CD14-positive monocyte (primary cell): ENCODE measurements at regions not wholly inside any gene's neighbourhood (a gene's known extent, or its start where the extent isn't known, plus 50 kb on each side); places are given as distances from the start of the nearest gene placed in this dataset.
A peak's percentile ranks its signal among the peaks of the same experiment; 100 is the strongest.

Experiments used
- DNase-seq, 3 donors: peaks; one replicate each; pipeline ENCODE4 v3.0.0-alpha.2; 2011 to 2022
- H2AFZ ChIP-seq: 2 replicates; pipeline ENCODE4 v1.6.0; 2012; ENCODE audit warnings: mild to moderate bottlenecking, low read depth, low read length, inconsistent platforms; ENCODE audit not compliant: insufficient read depth, poor library complexity, severe bottlenecking
- H3K27ac ChIP-seq, 2 donors: 1 replicate in 1 of 2; 2 replicates in 1 of 2; pipeline ENCODE4 v1.5.1; 2012 to 2013; ENCODE audit warnings: low read length in 2 of 2, control low read depth in 1 of 2, inconsistent platforms in 1 of 2, low read depth in 1 of 2, mild to moderate bottlenecking in 1 of 2
- H3K27me3 ChIP-seq, 2 donors: one replicate each; pipeline versions ENCODE4 v1.6.0 to v1.6.1; 2011 to 2013; ENCODE audit warnings: low read length in 2 of 2; ENCODE audit not compliant: control insufficient read depth in 2 of 2, insufficient read depth in 2 of 2
- H3K36me3 ChIP-seq, 2 donors: replicated peaks in 1 of 2; 1 replicate in 1 of 2; 2 replicates in 1 of 2; pipeline versions ENCODE4 v1.5.1 to v1.6.1; 2012 to 2013; ENCODE audit warnings: low read length in 2 of 2, control low read depth in 1 of 2, inconsistent platforms in 1 of 2, mild to moderate bottlenecking in 1 of 2; ENCODE audit not compliant: insufficient read depth in 2 of 2, control insufficient read depth in 1 of 2
- H3K4me1 ChIP-seq, 2 donors: 1 replicate in 1 of 2; 2 replicates in 1 of 2; pipeline versions ENCODE4 v1.5.1 to v1.6.1; 2012 to 2013; ENCODE audit warnings: low read length in 2 of 2, control low read depth in 1 of 2, inconsistent platforms in 1 of 2, mild to moderate bottlenecking in 1 of 2, moderate library complexity in 1 of 2; ENCODE audit not compliant: insufficient read depth in 2 of 2, control insufficient read depth in 1 of 2
- H3K4me2 ChIP-seq: replicated peaks from 2 replicates; pipeline ENCODE3; 2012; ENCODE audit warnings: low read length, moderate library complexity, mild to moderate bottlenecking; ENCODE audit not compliant: poor library complexity, severe bottlenecking; ENCODE audit errors: extremely low read depth
- H3K4me3 ChIP-seq, 3 experiments: fragments of 200-600 bp in 1 of 3; sonication (generic) in 1 of 3; replicated peaks in 1 of 3; 1 replicate in 2 of 3; 2 replicates in 1 of 3; pipeline ENCODE4 v1.5.1; 2011 to 2013; ENCODE audit warnings: low read length in 3 of 3, mild to moderate bottlenecking in 3 of 3, control low read depth in 2 of 3, low read depth in 2 of 3, inconsistent platforms in 1 of 3, moderate library complexity in 1 of 3
- H3K79me2 ChIP-seq: 2 replicates; pipeline ENCODE4 v1.6.0; 2012; ENCODE audit warnings: mild to moderate bottlenecking, control low read depth, inconsistent platforms, low read length, moderate library complexity; ENCODE audit not compliant: insufficient read depth
- H3K9ac ChIP-seq: 2 replicates; pipeline ENCODE4 v1.6.0; 2017; ENCODE audit warnings: low read length, mild to moderate bottlenecking; ENCODE audit not compliant: insufficient read depth, poor library complexity, severe bottlenecking
- H3K9me3 ChIP-seq, 2 donors: replicated peaks in 1 of 2; 1 replicate in 1 of 2; 2 replicates in 1 of 2; pipeline versions ENCODE4 v1.5.1 to v1.6.1; 2012 to 2013; ENCODE audit warnings: low read length in 2 of 2, control low read depth in 1 of 2; ENCODE audit not compliant: control insufficient read depth in 1 of 2, insufficient read depth in 1 of 2
- H4K20me1 ChIP-seq: 2 replicates; pipeline ENCODE4 v1.6.0; 2012; ENCODE audit warnings: mild to moderate bottlenecking, low read length, control low read depth, moderate library complexity; ENCODE audit not compliant: insufficient read depth
- H3K27ac Mint-ChIP-seq, 7 donors: one replicate each; pipeline ENCODE4 v1.8.0; 2020; ENCODE audit warnings: mild to moderate bottlenecking in 7 of 7, mixed read lengths in 7 of 7, moderate library complexity in 6 of 7, inconsistent platforms in 2 of 7
- H3K27me3 Mint-ChIP-seq, 3 donors: one replicate each; pipeline ENCODE4 v1.8.0; 2021 to 2022; ENCODE audit warnings: low read depth in 3 of 3, mild to moderate bottlenecking in 3 of 3, mixed read lengths in 3 of 3, moderate library complexity in 3 of 3, inconsistent platforms in 1 of 3
- H3K36me3 Mint-ChIP-seq, 2 donors: one replicate each; pipeline ENCODE4 v1.8.0; 2020; ENCODE audit warnings: mixed read lengths in 2 of 2, inconsistent platforms in 1 of 2, mild to moderate bottlenecking in 1 of 2
- H3K4me1 Mint-ChIP-seq: one replicate; pipeline ENCODE4 v1.8.0; 2020; ENCODE audit warnings: mild to moderate bottlenecking, mixed read lengths
- H3K4me3 Mint-ChIP-seq, 2 donors: one replicate each; pipeline ENCODE4 v1.8.0; 2020; ENCODE audit warnings: mild to moderate bottlenecking in 2 of 2, mixed read lengths in 2 of 2, moderate library complexity in 1 of 2
- H3K9me3 Mint-ChIP-seq, 7 donors: one replicate each; pipeline ENCODE4 v1.8.0; 2020 to 2022; ENCODE audit warnings: mixed read lengths in 7 of 7, mild to moderate bottlenecking in 6 of 7, moderate library complexity in 6 of 7, inconsistent platforms in 2 of 7
- CTCF ChIP-seq: fragments of 200-600 bp; IDR thresholded peaks from one replicate; pipeline ENCODE4 v1.8.0; 2022; ENCODE audit warnings: antibody characterized with exemption, mild to moderate bottlenecking
- WGBS: methylation state at CpG from one replicate; pipeline ENCODE4 v1.1.5; 2013; ENCODE audit warnings: missing lambda C conversion rate; ENCODE audit not compliant: insufficient coverage; 5-methylcytosine and 5-hydroxymethylcytosine counted together
- intact Hi-C, 2 donors: fragments of 100-400 bp; cut with micrococcal nuclease; formaldehyde crosslinking; loops; one replicate each; pipeline versions ENCODE4 v1.15.0 to v1.15.1; 2023

- WGBS: 100% methylated on average over 2 of the region's 3 CpGs
- intact Hi-C loops: loop anchor here in 1 of 2 donors (10.0 kb wide), 1 partner anchor 851 kb away; no protein-coding TSS in a partner anchor
- Mint-ChIP-seq H3K36me3 (peaks cover 6 to 11% of the 10 kb centered on the region in 2 donors), H3K4me1 (peaks cover 46% of the 10 kb centered on the region), H3K27ac (peak overlapping the region in 1 of 7 donors; percentile 53), H3K9me3 (no peaks in the 10 kb centered on the region), H3K27me3 (peaks cover 0 to 4% (median 2%) of the 10 kb centered on the region in 3 donors), H3K4me3 (no peak overlapping the region)
- DNase-seq: no peak
- Histone ChIP-seq H4K20me1 (no peaks in the 10 kb centered on the region), H3K9me3 (no peaks in the 10 kb centered on the region), H3K79me2 (no peaks in the 10 kb centered on the region), H3K27me3 (no peaks in the 10 kb centered on the region), H3K4me2 (no peak overlapping the region), H3K27ac (no peak overlapping the region), H3K4me1 (peaks cover 66 to 74% of the 10 kb centered on the region in 2 donors), H3K36me3 (no peaks in the 10 kb centered on the region), H2AFZ (no peak overlapping the region), H3K4me3 (no peak overlapping the region), H3K9ac (no peak overlapping the region)
- TF ChIP-seq CTCF: no peak
These were observed 211.4 kb downstream of the RPLP1 start for GRCh38 chr15:69663982-69664381.

- Histone ChIP-seq H4K20me1 (no peaks in the 10 kb centered on the region), H3K4me2 (no peak overlapping the region), H2AFZ (no peak overlapping the region), H3K9me3 (no peaks in the 10 kb centered on the region), H3K79me2 (no peaks in the 10 kb centered on the region), H3K4me3 (peak overlapping the region in 1 of 3 experiments; percentile 56), H3K27ac (peak overlapping the region; percentile 97 to 99), H3K36me3 (no peaks in the 10 kb centered on the region), H3K4me1 (peaks cover 75 to 79% of the 10 kb centered on the region in 2 donors), H3K9ac (no peak overlapping the region), H3K27me3 (no peaks in the 10 kb centered on the region)
- 94% methylated on average over 16 of the region's 28 CpGs for WGBS
- Mint-ChIP-seq H3K9me3 (no peaks in the 10 kb centered on the region), H3K36me3 (peaks cover 6 to 11% of the 10 kb centered on the region in 2 donors), H3K4me3 (no peak overlapping the region), H3K27ac (peak overlapping the region in 6 of 7 donors; percentile 98 to 100 (median 99)), H3K27me3 (peaks cover 0 to 4% (median 3%) of the 10 kb centered on the region in 3 donors), H3K4me1 (peaks cover 55% of the 10 kb centered on the region)
- intact Hi-C loops: loop anchor here (5.0 to 10.0 kb wide), 3 partner anchors 52 to 850 kb away; no protein-coding TSS in a partner anchor
- no peak for DNase-seq
- TF ChIP-seq CTCF: no peak
These were observed 212.3 kb downstream of the RPLP1 start for GRCh38 chr15:69664572-69665571.
